ENCODE measurements at regions not wholly inside any gene's neighbourhood (a gene's known extent, or its start where the extent isn't known, plus 50 kb on each side); places are given as distances from the start of the nearest gene placed in this dataset.

DNA sequence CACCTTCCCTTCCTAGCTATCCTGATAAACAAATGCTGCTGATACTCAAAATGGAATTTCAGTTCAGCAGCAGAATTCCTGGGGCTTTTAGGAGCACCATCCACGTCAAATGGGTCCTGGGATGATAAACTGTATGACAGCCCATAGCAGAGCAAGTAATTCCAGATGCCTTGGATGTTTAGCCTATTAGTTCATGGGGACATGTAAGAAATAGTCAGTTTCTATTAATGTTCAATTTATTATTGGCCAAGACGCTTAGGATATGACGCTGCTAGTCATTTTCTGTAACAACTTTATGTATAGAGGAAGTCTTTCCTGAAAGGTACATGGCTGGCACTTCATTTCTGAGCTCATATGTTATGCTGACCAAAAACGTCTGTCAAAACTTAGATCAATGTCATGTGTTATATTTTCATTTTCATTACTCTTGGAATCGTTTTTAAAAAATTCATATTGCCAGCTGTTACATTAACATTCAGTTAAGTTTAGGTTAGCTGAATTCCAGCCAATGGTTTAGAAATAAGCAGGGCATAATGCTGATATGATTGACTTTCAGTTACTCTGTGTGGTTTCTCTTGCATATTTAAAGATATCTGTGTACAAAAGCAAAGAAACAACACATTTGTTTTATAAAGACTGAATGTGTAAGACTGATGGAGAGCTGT lies 243.8 kb downstream of the CSNK1G3 start (continued):
- TF ChIP-seq IFI16 (CRISPR knock-in tag; IDR thresholded peaks at IDR 0.05) (no peak), RUNX1 (IDR thresholded peaks at IDR 0.05; ENCODE audit: low read depth) (no peak)

GRCh38 chr5:123754908-123755307 lies 242.9 kb downstream of the CSNK1G3 start:
- Histone ChIP-seq H3K79me2 (ENCODE audit: control insufficient read depth, insufficient read depth, low read length) (no peaks in the 10 kb centered on the region), H3K4me3 (no peak overlapping the region), H3K27me3 (ENCODE audit: control insufficient read depth in 2 of 2, insufficient read depth in 2 of 2, low read length in 2 of 2) (no peaks in the 10 kb centered on the region), H3K36me3 (ENCODE audit: control insufficient read depth, insufficient read depth, low read length) (no peaks in the 10 kb centered on the region), H3K4me1 (replicated peaks in 1 of 2; ENCODE audit: control insufficient read depth in 2 of 2, insufficient read depth in 2 of 2, low read length in 2 of 2) (no peaks in the 10 kb centered on the region), H3K9ac (ENCODE audit: insufficient read depth in 1 of 2, low read depth in 2 of 2, low read length in 2 of 2) (no peak overlapping the region), H4K20me1 (replicated peaks; ENCODE audit: control insufficient read depth, insufficient read depth, low read length) (no peaks in the 10 kb centered on the region), H3K9me1 (ENCODE audit: control insufficient read depth, insufficient read depth, low read length) (no peaks in the 10 kb centered on the region), H3K4me2 (ENCODE audit: insufficient read depth, low read length) (no peak overlapping the region), H3K9me3 (replicated peaks; ENCODE audit: control insufficient read depth, insufficient read depth, low read depth, low read length) (no peaks in the 10 kb centered on the region), H2AFZ (ENCODE audit: low read depth, low read length) (no peak overlapping the region), H3K27ac (ENCODE audit: extremely low read depth, low read depth, low read length) (no peak overlapping the region)
- TF ChIP-seq DEAF1 (CRISPR knock-in tag; IDR thresholded peaks at IDR 0.05): no peak
- no peak for TF ChIP-seq MTA1 (IDR thresholded peaks at IDR 0.05; ENCODE audit: borderline replicate concordance)
- no peak for TF ChIP-seq LARP7 (IDR thresholded peaks at IDR 0.05)
- TF ChIP-seq NR2C1 (IDR thresholded peaks at IDR 0.05): no peak
- TF ChIP-seq NR2C1 (tag; IDR thresholded peaks at IDR 0.05): no peak
- TF ChIP-seq, protein P1, sequence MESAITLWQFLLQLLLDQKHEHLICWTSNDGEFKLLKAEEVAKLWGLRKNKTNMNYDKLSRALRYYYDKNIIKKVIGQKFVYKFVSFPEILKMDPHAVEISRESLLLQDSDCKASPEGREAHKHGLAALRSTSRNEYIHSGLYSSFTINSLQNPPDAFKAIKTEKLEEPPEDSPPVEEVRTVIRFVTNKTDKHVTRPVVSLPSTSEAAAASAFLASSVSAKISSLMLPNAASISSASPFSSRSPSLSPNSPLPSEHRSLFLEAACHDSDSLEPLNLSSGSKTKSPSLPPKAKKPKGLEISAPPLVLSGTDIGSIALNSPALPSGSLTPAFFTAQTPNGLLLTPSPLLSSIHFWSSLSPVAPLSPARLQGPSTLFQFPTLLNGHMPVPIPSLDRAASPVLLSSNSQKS (CRISPR knock-in tag; IDR thresholded peaks at IDR 0.05): no peak
- TF ChIP-seq, protein P2, sequence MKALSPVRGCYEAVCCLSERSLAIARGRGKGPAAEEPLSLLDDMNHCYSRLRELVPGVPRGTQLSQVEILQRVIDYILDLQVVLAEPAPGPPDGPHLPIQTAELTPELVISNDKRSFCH (CRISPR knock-in tag; IDR thresholded peaks at IDR 0.05): no peak
- TF ChIP-seq, protein P2 (tag; IDR thresholded peaks at IDR 0.05): no peak
- TF ChIP-seq, protein P3, sequence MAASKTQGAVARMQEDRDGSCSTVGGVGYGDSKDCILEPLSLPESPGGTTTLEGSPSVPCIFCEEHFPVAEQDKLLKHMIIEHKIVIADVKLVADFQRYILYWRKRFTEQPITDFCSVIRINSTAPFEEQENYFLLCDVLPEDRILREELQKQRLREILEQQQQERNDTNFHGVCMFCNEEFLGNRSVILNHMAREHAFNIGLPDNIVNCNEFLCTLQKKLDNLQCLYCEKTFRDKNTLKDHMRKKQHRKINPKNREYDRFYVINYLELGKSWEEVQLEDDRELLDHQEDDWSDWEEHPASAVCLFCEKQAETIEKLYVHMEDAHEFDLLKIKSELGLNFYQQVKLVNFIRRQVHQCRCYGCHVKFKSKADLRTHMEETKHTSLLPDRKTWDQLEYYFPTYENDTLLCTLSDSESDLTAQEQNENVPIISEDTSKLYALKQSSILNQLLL (CRISPR knock-in tag; IDR thresholded peaks at IDR 0.05; ENCODE audit: borderline replicate concordance): no peak
- no peak for TF ChIP-seq MCM3 (IDR thresholded peaks at IDR 0.05)
- TF ChIP-seq HDAC1 (IDR thresholded peaks at IDR 0.05): no peak
- TF ChIP-seq U2AF1 (optimal IDR thresholded peaks at IDR 0.05; ENCODE audit: low read depth, low read length): no peak
- TF ChIP-seq TSC22D4 (tag; IDR thresholded peaks at IDR 0.05): no peak
- TF ChIP-seq, protein P4, sequence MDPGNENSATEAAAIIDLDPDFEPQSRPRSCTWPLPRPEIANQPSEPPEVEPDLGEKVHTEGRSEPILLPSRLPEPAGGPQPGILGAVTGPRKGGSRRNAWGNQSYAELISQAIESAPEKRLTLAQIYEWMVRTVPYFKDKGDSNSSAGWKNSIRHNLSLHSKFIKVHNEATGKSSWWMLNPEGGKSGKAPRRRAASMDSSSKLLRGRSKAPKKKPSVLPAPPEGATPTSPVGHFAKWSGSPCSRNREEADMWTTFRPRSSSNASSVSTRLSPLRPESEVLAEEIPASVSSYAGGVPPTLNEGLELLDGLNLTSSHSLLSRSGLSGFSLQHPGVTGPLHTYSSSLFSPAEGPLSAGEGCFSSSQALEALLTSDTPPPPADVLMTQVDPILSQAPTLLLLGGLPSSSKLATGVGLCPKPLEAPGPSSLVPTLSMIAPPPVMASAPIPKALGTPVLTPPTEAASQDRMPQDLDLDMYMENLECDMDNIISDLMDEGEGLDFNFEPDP (CRISPR knock-in tag; IDR thresholded peaks at IDR 0.05): no peak
- in situ Hi-C loops (cut with MboI): no loop called here
- intact Hi-C loops (cut with micrococcal nuclease): no loop called here
- no peak for FAIRE-seq
- POLR2A ChIA-PET: no interaction called here
- 0% methylated on average over 3 of the region's 3 CpGs for WGBS (ENCODE audit: insufficient coverage, low coverage, missing lambda C conversion rate)
- ATAC-seq: no peak
- no peak for DNase-seq (ENCODE audit: extremely low read depth in 1 of 4, low spot score in 3 of 4)
- no TSS peak for BruUV-seq (replicated peaks)
- CTCF ChIA-PET (ENCODE audit: low intra/inter-chr PET ratio): no interaction called here

Measured in K562 (cell line).